ENCODE measurements at regions not wholly inside any gene's neighbourhood (a gene's known extent, or its start where the extent isn't known, plus 50 kb on each side); places are given as distances from the start of the nearest gene placed in this dataset.

DNA sequence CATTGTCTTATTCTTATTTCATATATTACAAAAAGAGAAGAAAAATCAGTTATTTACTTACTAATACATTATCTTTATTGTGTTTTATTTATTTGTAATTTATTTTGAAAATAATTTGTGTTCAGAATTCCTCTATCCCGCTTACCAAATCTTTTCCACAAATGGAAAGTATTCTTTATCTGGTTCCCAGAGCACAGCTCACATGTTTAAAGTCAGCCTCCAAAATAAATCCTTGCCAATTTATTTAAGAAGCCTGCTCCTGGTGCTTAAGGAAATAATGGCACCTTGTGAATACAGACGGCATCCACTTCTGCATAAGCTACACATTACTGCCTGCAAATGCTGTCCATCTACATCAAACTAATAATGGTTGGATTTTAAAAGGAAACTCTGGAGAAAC is 435.4 kb downstream of the MTRR start:
- H3K4me1 ChIP-seq (replicated peaks in 1 of 4; ENCODE audit: control insufficient read depth in 3 of 4, insufficient read depth in 4 of 4, low read length in 3 of 4) = no peaks in the 10 kb centered on the region
- WGBS, 2 experiments (ENCODE audit: extremely low coverage in 1 of 2, insufficient coverage in 1 of 2, insufficient read length in 1 of 2, insufficient replicate concordance in 2 of 2, low coverage in 1 of 2, low lambda C conversion rate in 2 of 2, missing lambda C conversion rate in 1 of 2) = 86% methylated on average over 2 of the region's 2 CpGs; no CpG with 5 or more reads in 1 of the 2 experiments
- ChIA-PET CTCF (ENCODE audit: partially characterized antibody) (interaction anchor here (0.7 to 0.8 kb wide), 2 partner anchors 10 to 37 kb away, joined by 3 read pairs; no protein-coding TSS in a partner anchor), POLR2A (ENCODE audit: partially characterized antibody) (no interaction called here)
- no peak overlapping the region for H4K5ac ChIP-seq (ENCODE audit: insufficient read length, low read depth, low read length)
- H3K79me2 ChIP-seq (ENCODE audit: control insufficient read depth in 1 of 2, insufficient read depth in 2 of 2, low read length in 2 of 2) = no peaks in the 10 kb centered on the region
- no peak overlapping the region for H3K14ac ChIP-seq (ENCODE audit: insufficient read length)
- H3K36me3 ChIP-seq (ENCODE audit: control insufficient read depth in 2 of 4, insufficient read depth in 4 of 4, low read length in 3 of 4) = no peaks in the 10 kb centered on the region
- H3K27ac ChIP-seq (ENCODE audit: low read depth, low read length) = no peak overlapping the region
- H2AK5ac ChIP-seq (ENCODE audit: low read depth, low read length) = no peak overlapping the region
- no peak overlapping the region for H3K4ac ChIP-seq (replicated peaks; ENCODE audit: insufficient read length, low read depth, low read length)
- H4K20me1 ChIP-seq (replicated peaks in 1 of 2; ENCODE audit: control insufficient read depth in 1 of 2, insufficient read depth in 2 of 2, low read length in 2 of 2) = no peaks in the 10 kb centered on the region
- H3K18ac ChIP-seq (ENCODE audit: extremely low read depth, low read length) = no peak overlapping the region
- H2AFZ ChIP-seq (ENCODE audit: low read length) = no peak overlapping the region
- no peak for DNase-seq (ENCODE audit: low read depth in 1 of 2, low spot score in 2 of 2)
- no peak overlapping the region for H2BK5ac ChIP-seq (ENCODE audit: low read depth, low read length)
- H4K8ac ChIP-seq (ENCODE audit: extremely low read depth, insufficient read depth, low read length) = no peak overlapping the region
- no peak overlapping the region for H3K56ac ChIP-seq (replicated peaks; ENCODE audit: insufficient read length, low read depth, low read length)
- H2BK12ac ChIP-seq (ENCODE audit: low read depth, low read length) = no peak overlapping the region
- H3K27me3 ChIP-seq (replicated peaks in 1 of 4; ENCODE audit: control insufficient read depth in 3 of 4, extremely low read depth in 1 of 4, insufficient read depth in 3 of 4, low read length in 3 of 4) = no peaks in the 10 kb centered on the region
- H3K9me3 ChIP-seq (ENCODE audit: insufficient read depth in 2 of 2, low read depth in 1 of 2, low read length in 1 of 2) = no peaks in the 10 kb centered on the region
- no peak overlapping the region for H3K9ac ChIP-seq (replicated peaks in 1 of 4; ENCODE audit: extremely low read depth in 1 of 4, low read depth in 3 of 4, low read length in 3 of 4)
- no peak overlapping the region for H2BK120ac ChIP-seq (replicated peaks; ENCODE audit: low read depth, low read length)
- no peak overlapping the region for H4K91ac ChIP-seq (replicated peaks; ENCODE audit: insufficient read length, low read length)
- FAIRE-seq = no peak
- no peaks in the 10 kb centered on the region for H3K79me1 ChIP-seq (ENCODE audit: low read depth, low read length)
- no peak overlapping the region for H3K23ac ChIP-seq (ENCODE audit: insufficient read length)
- H2BK15ac ChIP-seq (ENCODE audit: low read length) = no peak overlapping the region
- no peaks in the 10 kb centered on the region for H3K23me2 ChIP-seq (ENCODE audit: low read depth, low read length)
- TF ChIP-seq BACH1 (IDR thresholded peaks at IDR 0.05; ENCODE audit: low read length) (no peak), RAD21 (IDR thresholded peaks at IDR 0.05 in 1 of 2, conservative IDR thresholded peaks at IDR 0.05 in 1 of 2; ENCODE audit: low read depth in 2 of 2, low read length in 2 of 2) (no peak), POLR2A (IDR thresholded peaks at IDR 0.05; ENCODE audit: control extremely low read depth in 1 of 2, low read depth in 2 of 2, low read length in 2 of 2) (no peak), RFX5 (IDR thresholded peaks at IDR 0.05; ENCODE audit: borderline replicate concordance, low read depth, low read length) (no peak), FOSL1 (IDR thresholded peaks at IDR 0.05; ENCODE audit: insufficient read depth, low read depth, low read length) (no peak), CBX8 (IDR thresholded peaks at IDR 0.05; ENCODE audit: borderline replicate concordance, low read depth, low read length) (no peak), RXRA (IDR thresholded peaks at IDR 0.05; ENCODE audit: insufficient read depth, low read depth, low read length) (no peak), SP1 (IDR thresholded peaks at IDR 0.05; ENCODE audit: low read depth, low read length) (no peak), NRF1 (IDR thresholded peaks at IDR 0.05; ENCODE audit: low read depth, low read length) (no peak)
- TF ChIP-seq, protein P1, sequence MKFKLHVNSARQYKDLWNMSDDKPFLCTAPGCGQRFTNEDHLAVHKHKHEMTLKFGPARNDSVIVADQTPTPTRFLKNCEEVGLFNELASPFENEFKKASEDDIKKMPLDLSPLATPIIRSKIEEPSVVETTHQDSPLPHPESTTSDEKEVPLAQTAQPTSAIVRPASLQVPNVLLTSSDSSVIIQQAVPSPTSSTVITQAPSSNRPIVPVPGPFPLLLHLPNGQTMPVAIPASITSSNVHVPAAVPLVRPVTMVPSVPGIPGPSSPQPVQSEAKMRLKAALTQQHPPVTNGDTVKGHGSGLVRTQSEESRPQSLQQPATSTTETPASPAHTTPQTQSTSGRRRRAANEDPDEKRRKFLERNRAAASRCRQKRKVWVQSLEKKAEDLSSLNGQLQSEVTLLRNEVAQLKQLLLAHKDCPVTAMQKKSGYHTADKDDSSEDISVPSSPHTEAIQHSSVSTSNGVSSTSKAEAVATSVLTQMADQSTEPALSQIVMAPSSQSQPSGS (IDR thresholded peaks at IDR 0.05; ENCODE audit: low read length) = no peak
- TF ChIP-seq, protein P2, sequence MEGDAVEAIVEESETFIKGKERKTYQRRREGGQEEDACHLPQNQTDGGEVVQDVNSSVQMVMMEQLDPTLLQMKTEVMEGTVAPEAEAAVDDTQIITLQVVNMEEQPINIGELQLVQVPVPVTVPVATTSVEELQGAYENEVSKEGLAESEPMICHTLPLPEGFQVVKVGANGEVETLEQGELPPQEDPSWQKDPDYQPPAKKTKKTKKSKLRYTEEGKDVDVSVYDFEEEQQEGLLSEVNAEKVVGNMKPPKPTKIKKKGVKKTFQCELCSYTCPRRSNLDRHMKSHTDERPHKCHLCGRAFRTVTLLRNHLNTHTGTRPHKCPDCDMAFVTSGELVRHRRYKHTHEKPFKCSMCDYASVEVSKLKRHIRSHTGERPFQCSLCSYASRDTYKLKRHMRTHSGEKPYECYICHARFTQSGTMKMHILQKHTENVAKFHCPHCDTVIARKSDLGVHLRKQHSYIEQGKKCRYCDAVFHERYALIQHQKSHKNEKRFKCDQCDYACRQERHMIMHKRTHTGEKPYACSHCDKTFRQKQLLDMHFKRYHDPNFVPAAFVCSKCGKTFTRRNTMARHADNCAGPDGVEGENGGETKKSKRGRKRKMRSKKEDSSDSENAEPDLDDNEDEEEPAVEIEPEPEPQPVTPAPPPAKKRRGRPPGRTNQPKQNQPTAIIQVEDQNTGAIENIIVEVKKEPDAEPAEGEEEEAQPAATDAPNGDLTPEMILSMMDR (IDR thresholded peaks at IDR 0.05; ENCODE audit: control extremely low read depth in 1 of 3, insufficient read depth in 1 of 3, low read depth in 1 of 3, low read length in 3 of 3) = no peak
- no peak overlapping the region for H3K4me3 ChIP-seq (ENCODE audit: extremely low read depth in 1 of 4, insufficient read depth in 2 of 4, low read depth in 3 of 4, low read length in 4 of 4)
- no peak overlapping the region for H3K4me2 ChIP-seq (ENCODE audit: insufficient read depth in 1 of 2, low read depth in 2 of 2, low read length in 2 of 2)
- H2BK20ac ChIP-seq (ENCODE audit: low read length) = no peak overlapping the region

Measured in H1 (cell line).